HPDE6-E6E7 (cell line): ENCODE measurements at regions not wholly inside any gene's neighbourhood (a gene's known extent, or its start where the extent isn't known, plus 50 kb on each side); places are given as distances from the start of the nearest gene placed in this dataset.

Experiments used
- DNase-seq: peaks from one replicate; pipeline ENCODE4 v3.0.0; 2011; ENCODE audit warnings: missing footprints; ENCODE audit errors: extremely low spot score

DNA sequence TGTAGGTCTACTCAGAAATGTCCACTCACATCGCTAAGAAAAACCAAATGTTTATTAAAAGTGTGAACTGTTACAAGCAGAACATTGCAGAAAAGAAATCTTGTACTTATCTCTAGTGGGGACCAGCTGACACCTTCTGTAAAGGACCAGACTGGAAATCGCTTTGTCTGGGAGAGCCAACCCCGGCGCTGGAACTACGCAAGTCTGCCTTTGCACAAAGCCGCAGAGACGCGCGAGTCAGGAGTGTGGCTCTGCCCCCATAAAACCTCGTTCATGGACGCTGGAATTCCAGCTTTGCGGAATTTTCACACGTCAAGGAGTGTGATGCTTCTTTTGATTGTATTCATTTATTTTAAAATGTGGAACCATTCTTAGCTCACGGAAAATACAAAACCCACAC is 141.9 kb upstream of the SALL3 start:
- DNase-seq, result no peak

DNA sequence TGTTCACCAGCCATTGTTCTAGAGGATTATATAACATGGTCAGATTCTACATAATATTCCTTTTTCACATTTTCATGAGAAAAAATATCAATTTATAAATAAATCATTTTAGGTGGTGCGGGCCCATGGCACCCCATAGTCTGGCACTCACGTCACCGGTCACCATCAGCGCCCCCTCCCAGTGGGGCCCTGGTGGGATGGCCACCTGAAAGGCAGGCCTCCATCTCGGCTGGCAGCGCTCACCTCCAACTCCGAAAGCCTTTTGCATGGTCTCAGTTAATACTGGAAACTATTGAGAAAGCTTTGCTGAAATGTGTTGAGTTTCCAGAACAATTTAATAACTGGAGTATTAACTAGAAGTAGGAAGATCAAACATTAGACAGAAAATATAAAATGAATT is 141.4 kb upstream of the SALL3 start:
- DNase-seq, result no peak

DNA sequence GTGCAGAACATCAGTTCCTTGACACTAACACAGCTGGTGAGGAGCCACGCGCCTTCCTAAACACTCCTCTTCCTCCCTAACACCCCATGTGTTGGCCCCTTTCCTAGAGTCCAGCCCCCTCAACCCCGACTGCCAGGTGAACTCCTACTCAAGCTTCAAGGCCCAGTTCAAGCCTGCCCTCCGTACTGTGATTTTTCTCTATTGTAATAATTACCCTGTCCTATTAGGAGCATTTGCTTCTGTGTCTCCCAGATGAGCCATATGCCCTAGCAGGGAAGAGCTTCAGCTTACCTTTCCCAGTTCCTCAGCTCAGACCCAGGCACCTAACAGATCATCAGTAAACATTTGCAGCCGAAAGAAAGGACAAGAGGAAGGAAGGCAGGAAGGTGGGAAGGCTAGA is 130.6 kb upstream of the SALL3 start:
- DNase-seq, result no peak

DNA sequence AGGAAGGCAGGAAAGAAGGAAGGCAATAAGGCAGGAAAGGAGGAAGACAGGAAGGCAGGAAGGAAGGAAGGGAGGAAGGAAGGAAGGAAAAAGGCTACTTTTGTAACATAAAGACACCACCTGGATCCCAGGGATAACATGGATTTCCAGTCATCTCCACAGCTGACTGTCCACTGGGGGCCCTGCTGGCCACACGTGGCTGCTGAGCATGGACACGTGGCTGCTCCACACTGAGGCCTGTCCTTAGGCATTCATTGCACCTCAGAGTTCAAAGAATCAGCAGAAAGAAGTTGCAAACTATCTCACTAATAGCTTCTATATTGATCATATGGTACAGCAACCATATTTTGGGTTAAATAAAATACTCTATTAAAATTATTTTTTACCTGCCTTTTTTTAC is 130.2 kb upstream of the SALL3 start:
- DNase-seq, result no peak

DNA sequence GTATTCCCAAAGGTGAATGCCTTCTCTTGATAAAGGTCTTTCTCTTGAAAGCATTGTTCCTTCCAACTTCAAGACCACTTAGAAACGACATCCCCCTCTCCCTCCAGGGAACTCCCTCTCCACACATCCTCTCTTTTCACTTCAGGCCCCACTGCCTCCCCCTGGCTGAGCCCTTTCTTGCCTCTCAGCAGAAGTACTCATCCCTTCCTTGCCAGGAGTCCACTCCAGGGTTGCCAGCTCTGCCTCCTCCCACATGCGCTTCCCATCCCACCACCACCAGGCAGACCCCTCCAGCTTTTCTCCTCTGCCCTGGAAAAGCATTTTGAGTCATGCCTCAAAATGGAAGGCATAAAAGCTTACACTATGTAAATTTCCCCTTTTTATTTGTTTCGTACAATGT is 126.3 kb upstream of the SALL3 start:
- no peak for DNase-seq

DNA sequence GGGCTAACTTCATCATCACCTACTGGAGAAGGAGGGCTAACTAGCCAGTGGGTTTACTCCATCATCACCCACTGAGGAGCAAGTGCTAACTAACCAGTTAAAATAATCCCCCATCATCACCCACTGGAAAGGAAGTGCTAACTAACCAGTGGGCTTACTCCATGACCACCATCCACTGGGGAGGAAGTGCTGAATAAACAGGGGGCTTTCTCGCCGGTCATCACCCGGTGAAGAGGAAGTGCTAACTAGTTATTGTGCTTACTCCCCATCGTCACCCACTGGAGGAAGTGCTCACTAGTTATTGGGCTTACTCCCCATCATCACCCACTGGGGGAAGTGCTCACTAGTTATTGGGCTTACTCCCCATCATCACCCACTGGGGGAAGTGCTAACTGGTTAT is 124.4 kb upstream of the SALL3 start:
- DNase-seq, result no peak

DNA sequence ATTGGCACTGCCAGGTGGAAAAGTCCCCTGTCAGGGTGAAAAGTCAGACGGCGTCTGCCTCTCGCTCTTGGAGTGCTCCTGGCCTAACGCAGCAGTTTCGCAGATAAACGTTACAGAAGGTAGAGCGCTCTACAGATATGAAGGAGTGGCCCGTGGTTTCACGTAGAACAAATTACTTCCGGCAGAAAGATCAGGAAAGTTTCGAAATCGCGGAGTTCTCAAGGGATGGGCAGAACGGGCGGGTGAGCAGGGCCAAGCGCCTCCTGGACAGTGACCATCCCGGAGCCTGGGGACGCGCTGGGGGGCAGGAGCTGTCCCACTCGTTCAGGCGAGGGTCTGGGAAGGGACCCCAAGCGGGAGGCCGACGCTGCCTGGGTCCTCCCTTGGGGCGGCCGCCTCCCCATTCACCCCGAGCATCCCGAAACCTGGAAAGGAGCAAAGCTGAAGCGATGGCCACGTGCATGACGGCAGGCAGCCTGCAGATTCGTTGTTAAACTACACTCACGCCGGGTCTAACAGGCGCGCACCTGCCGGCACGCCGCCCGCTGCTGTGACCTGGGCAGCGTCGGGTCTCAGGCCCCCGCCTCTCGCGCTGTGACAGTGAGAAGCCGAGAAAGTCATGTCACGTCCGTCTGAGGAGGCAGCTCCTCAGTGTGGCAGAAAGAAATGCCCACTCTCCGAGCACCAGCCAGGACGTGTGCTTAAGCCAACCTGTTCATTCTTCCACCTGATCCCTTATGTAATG is 122.9 kb upstream of the SALL3 start:
- DNase-seq, result no peak

DNA sequence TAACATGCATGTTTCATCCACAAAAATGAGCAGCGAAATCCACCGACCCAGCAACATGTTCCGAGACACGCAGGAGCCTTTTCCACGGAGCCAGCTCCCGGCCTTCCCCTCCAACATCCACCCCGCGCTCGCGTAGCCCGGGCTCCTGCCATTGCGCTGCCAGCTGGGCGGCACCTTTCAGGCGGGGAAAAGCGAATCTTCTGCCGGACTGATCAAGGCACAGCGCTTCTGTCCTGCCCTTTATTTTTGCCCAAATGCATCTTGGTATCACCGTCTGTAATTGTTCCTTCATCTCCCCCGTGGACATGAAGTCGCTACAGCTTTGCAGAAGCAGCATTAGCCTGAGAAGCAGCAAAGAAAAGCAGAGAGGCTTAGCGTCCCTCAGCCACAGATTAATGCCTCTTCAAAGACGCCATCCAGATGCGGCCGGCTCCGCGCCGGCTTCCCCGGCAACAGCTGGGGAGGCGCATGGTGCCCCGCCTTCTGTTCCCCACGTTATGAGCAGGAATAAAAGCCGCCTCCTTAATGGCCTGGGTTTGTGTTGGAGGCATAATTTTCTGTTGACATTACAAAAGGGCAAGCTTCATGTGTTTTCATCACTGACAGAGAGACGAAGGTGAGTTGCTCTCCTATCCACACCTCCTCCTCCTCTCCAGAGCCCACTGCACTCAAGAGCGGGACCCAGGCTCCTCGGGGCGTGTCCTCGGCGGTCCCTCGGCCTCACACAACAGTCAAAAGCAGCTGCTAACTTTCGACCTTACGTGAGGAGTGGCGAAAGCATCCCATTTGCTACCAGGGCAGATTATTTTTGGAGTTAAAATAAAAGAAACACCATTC is 122.1 kb upstream of the SALL3 start:
- DNase-seq, result no peak

DNA sequence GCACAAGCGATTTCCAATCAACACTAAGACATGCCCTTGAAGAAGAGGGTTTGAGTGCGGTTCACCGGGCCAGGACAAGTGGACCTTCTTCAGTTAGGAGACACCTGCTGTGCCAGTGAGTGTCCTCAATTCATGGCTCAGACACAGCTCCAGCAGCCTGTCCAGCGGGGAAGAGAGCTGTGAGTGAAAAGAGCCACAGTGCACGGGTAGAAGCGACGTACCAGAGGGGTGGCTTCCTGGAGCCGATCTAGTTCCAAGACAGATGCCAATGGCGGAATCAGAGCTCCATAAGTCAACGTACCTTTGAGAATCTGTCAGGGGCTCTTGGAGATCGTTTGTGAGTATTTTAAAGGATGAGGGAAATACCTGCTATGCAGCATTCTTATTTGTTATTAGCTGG is 119.9 kb upstream of the SALL3 start:
- no peak for DNase-seq

DNA sequence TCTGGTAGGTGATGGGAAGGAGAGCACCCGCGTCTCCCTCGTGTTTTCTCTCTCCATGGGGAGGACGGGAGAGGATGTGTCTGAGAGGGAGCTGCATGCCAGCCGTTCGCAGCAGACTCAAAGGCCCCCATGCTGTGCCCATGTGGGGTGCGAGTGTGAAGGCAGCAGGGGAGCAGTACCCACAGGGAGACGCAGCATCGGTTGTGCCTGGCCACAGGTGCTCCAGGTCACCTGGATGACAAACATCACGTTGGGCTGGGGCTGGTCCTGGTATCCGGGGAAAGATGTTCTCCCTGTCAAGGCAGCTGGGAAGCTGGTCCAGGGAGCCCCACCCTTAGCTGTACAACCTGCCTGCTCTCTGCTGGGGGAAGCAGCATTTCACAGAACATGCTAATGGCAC is 119.5 kb upstream of the SALL3 start:
- DNase-seq, result no peak

DNA sequence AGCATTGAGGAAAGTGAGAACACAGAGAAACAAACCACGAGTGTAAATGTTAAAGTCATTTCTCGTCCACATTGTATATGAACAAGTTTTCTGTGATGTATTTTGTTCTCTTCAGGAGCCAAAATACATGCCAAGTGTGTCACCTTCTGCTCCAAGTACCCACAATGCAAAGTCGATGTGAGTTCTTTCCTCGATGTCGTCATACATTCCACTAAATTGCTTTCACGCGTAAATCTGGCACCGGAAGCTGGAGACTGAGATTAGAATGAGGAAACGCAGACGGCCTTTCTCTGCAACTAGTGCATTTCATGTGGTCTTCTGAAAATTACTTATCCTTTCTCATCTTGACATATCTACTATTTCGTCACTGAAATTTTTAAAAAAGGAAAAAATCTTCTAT is 118.5 kb upstream of the SALL3 start:
- no peak for DNase-seq

DNA sequence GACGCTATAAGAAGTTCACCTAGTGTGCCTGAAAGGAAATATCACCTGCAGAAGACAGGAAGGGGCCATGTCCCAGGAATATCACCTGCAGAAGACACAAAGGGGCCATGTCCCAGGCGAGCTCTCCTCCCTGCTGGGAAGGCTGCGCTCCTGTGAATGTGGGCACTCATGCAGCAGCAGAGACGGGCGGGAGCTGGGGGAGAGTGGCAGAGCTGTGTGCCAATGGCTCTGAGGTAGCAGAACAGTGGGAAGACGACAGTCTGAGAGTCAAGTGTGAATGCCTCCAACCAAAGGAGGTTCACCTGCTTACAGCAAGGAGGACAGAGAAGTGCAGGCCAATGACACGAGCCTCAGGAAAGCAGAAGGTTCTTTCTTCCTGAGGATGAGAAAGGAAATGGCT is 117.9 kb upstream of the SALL3 start:
- DNase-seq, result no peak

DNA sequence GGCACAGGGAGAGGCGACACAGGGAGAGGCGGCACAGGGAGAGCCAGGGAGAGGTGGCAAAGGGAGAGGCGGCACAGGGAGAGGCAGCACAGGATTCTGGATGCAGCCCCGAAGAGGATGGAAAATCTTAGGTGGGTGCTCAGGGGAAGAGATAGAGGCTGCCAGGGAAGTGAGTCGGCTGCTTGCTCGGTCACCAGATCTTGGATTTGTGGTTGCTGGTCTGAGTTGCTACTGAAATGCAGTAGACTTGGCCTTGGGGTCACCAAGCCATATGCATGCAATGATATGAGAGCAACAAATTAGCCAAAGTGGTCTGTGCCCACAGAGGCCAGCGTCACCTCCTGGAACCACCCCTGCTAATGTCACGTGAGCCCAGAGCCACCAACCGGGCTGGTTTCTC is 117.2 kb upstream of the SALL3 start:
- no peak for DNase-seq

DNA sequence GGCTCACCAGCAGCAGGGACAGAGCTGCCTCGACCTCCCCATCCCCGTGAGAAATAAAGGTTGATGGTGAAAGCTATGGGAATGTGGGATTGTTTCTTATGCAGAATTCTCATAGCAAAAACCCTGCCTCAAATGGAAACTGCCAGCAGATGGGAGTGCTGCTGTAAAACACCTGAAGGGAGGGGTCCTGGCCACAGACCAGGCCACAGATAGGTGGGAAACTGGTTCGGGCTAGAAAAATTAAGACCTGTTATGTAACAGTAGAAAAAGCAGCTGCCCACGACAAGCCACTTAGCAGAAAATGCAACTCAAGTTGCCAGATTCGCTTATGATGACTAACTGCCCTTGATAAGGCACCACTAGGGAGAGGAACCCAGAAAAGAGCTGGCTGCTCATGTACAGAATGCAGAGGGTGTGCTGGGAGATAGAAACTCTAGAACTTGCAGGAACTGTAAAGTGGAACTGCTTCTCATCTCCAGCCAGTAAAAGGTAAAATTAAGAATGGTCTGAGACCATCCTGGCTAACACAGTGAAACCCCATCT is 114.5 kb upstream of the SALL3 start:
- no peak for DNase-seq

DNA sequence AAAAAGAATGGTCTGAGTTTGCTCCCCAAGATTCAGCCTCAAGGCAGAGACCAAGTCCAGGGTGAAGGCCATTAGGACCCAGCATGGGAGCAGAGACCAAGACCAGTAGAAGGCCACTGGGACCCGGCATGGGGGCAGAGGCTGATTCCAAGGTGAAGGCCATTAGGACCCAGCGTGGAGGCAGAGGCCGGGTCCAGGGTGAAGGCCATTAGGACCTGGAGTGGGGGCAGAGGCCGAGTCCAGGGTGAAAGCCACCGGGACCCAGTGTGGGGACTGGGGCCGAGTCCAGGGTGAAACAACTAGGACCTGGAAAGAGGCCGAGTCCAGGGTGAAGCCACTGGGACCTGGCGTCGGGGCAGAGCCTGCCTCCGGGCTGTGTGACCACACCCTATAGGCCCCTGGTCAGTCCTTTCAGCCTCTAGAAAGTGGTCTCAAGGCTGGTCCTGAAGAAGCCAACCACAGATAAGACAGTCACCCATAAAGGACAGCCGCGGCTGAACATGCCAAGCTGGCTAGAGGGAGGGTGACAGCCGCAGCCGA is 113.8 kb upstream of the SALL3 start:
- DNase-seq, result no peak

DNA sequence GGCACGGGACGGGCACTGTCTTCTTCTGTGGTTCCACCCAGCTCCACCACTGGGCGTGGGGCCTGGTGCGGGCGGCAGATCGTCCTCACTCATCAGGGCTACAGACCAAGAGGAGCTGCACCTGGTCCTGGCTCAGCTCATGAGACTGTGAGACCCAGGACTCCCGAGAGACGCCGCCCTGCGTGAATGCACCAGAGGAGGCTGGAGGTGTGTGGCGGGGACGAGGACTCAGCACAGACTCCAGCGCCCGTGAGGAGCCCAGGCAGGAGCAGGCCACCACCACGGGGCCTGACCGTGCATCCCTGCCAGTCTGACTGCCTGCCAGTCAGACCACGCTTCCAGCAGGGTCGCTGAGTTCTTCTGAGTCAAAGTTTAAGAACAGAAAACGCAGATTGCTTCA is 112.5 kb upstream of the SALL3 start:
- DNase-seq, result no peak

DNA sequence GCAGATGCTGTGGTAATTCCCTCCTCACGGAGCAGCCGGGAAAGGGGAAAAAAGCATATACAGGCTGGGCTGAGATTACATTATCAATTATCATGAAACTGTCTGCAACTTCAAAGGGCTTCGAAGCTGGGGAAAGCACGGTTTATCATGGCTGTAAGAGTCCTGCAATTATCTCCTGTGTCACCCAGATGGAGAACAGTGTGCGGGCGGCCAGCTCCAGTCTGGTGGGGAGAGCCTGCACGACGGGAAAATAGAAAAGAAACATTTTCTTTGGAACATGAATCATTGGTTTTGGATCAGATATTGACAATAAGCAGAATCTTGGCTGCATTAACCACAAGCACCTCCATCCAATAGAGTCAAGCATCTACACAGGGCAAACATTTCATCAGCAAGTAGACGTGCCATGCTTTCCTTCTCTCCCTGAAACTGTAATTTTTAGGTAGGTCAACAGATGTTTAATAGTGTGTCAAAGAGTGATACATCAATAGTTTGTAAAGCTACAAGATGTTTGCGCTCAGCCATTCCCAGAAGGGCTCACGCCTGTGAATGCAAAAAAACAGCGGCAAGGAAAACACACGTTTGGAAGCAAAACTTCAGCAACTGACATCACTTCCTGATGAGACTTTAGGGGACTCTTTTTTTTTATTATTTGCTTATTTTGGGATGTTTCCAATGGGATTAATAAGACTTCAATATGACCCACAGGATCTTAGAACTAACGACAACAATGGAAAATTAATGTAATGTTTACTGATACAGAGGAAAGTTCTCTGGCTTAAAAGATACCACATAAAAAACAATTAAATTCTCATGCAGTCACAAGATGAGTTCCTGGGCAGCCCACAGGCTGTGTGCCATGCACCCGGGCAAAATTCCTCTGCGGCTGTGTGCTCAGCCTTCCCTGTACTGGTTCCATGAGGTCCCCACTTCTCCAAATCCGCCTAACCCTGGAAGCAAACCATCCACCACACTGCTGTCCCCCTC is 111.0 kb upstream of the SALL3 start:
- DNase-seq, result no peak

DNA sequence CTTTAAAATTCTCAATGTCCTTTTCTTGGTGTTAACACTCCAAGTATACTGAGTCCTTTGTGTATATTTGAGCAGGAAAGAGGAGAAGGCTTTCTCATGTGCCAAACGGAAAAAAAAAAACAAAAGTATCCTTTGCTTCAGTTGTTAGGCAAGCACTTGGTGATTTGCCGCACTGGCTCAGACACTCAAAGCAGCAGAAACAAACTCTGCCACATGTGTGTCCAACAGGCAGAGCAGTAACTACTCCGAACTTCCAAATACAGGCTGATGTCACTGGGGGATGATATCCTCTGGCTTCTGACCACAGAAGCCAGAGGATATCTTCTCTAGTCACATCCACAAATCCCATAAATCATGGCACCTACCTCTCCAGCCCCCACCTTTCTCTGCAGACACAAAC is 108.0 kb upstream of the SALL3 start:
- DNase-seq, result no peak

DNA sequence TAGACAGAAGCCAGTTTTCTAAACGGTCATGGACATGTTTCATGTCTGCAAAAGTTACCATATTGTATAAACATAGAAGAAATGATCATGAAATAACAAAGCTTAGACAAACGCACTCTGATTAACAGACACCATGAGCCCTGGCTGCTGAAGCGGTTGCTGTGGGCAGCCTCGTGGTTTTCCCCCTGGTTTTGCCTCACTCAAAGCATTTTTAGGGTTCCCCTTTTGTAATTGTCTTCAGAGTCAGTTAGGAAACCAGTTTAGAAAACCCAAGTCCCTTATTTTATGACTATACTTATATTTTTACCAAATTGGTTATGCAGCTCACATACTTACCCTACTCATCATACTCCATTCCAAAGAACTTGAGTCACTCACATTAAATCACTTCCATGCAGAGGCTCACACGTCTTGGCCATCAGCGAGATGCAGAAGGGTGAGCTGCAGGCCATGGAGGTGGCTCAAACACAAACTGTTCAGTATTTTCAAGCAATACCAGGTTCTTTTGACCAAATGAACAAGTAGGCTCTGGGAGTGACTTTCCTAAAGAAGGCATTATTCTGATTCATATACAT is 105.6 kb upstream of the SALL3 start:
- DNase-seq, result no peak

DNA sequence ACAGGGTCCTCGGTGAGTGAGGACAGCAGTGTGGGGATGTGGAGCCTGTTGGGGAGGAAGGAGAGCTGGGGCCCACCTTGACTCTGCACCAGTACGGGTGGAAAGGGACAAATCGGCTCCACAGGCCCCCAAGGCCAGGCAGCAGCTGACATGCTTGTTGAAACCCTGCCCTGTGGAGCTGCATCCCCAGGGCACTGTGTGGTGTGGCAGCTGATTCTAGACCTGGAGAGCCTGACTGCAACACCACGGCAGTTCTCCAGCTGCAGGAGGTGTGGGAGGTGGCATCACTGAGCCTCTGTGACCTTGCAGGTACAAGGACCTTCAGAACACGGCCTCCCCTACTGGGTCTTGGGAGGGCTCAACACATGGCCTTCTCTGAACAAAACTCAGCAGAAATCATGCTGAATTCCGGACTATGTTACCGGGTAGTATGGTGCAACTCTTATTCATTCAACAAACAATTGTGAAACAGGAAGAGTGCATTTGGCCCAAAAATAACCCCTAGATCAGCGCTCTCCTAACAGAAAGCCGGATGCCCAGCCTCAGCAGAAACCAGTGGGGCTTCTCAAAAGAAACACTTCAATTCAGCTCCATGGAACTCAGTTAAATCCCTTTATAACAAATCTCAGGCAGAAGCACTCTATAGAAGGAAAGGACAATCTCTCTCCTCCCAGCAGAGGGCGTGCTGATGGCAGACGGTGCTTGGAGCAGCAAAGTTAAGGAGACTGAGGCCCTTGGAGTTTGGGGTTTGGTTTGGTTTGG is 104.4 kb upstream of the SALL3 start:
- no peak for DNase-seq
